ENCODE measurements at regions not wholly inside any gene's neighbourhood (a gene's known extent, or its start where the extent isn't known, plus 50 kb on each side); places are given as distances from the start of the nearest gene placed in this dataset.

DNA sequence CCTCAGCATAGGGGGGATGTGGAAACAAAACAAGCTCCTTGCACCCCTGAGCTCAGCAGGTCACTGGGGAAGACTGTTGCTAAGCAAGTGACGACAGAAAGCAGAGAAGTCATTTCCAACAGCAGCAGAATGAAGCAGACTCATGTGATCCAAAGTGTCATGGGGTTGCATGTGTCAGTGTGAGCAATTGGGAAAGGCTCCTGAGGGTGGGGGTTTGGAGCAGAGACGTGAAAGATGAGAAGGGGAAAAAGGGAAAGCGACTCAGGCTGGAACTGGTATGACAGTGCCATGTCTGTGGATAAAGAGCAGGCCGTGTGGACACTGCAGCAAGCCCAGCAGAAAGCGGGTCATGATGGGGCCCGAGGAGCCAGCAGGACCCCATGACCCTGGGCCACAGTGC is 363.9 kb downstream of the PREX1 start:
- DNase-seq (ENCODE audit: low read depth) = no peak

DNA sequence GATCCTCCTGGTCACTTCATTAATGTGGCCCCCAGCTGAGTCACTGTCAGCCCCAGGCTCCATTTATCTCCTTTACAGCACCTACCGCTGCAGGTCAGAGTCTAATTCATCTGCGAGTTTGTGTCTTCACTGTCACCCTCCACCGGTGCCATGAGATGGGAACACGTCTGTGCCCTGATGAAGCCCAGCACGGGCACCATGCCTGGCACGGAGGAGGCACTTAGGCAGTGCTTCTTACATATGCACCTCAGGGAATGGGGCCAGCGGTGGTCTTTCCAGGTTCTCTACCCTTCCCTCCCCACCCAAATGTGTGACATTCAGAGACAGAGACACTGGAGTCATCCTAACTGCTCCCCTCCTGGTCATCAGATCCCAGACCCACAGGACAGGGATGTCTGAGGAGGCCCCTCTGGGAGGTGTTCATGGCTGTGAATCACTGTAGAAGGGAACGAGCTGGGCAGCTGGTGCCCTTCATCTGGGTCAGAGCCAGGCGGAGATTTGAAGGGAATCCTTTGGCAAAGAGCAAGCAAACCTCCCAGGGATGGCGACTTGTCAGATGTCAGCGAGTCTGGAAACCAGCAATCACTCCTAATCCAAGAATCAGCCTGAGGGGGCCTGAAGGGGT is 364.6 kb downstream of the PREX1 start:
- no peak for DNase-seq (ENCODE audit: low read depth)

DNA sequence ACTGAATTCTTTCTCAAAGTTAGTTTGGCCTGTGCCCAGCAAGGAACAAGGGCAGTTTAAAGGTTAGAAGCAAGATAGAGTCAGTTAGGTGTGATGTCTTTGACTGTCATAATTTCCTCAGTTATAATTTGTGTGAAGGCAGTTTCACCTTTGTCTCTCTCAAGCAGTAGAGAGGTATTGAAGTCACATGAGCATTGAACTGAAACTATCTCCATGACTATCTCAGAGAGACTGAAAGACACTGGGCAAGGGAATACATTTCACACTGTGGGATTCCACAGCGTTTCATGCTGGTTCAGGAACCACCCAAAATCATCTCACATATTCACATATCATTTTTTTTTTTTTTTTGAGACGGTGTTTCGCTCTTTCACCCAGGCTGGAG is 366.1 kb downstream of the PREX1 start:
- no peak for DNase-seq (ENCODE audit: low read depth)

DNA sequence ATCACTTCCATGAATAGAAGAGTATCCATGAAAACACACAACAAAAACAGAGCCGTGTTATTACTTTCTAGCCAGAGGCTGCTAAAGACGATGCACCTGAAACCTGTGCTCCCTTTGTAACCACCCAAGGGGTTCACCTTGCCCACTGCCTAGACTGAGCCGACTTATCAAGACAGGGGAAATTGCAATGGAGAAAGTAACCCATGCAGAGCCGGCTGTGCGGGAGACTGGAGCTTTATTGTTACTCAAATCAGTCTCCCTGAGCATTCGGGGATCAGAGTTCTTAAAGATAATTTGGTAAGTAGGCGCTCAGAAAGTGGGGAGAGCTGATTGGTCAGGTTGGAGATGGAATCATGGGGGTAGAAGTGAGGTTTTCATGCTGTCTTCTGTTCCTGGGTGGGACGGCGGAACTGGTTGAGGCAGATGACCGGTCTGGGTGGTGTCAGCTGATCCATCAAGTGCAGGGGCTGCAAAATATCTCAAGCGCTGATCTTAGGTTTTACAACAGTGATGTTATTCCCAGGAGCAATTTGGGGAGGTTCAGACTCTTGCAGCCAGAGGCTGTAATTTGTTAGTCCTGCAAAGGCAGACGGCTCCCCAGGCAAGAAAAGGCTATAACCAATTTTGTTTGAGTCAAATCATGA is 366.6 kb downstream of the PREX1 start:
- no peak for DNase-seq (ENCODE audit: low read depth)

DNA sequence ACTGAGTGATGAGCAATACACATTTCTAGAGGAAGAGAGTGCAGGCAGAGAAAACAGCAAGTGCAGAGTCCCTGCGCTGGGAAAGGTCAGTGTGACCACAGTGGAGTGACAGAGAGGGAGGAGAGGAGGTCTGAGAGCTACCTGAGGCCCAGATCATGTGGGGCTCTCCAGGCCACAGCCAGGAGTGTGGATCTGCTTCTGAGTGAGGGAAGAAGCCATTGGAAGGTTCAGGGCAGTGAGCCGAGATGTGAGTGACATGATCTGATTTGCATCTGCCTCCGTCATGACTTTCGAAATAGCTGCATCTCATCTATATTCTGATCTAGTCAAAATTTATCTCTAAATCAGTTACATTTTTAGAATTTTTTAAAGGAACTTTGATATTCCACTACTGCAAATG is 367.1 kb downstream of the PREX1 start:
- no peak for DNase-seq (ENCODE audit: low read depth)

DNA sequence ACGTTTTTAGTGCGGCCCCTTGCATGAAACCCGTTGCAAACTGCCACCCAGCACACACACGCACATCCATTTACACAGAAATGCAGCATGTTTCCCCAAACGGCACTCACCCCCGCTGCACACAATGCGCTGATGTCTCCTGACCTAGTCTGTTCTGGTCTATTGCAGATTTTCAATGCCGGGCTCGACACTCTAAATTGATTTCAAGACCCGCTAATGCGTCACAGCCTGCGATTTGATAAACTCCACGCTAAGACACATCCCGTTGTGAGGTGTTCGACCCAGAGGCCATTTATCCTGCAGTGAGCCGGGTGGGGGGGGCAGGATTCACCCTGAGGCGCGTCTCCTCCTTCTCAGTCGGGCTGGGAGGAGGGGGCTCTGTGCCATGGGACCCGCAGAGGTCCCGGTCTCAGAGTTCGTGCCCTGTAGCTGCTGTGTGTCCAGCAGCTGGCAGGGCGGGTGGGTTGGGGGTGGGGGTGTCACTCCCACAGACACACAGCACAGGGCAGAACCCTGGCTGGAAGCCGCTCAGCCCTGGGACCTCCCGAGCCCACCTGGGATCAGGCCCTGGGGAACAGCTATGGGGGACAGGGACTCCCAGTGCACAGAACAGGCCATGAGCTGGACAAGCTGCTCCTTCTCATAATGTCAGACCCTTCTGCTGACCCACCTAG is 367.9 kb downstream of the PREX1 start:
- no peak for DNase-seq (ENCODE audit: low read depth)

DNA sequence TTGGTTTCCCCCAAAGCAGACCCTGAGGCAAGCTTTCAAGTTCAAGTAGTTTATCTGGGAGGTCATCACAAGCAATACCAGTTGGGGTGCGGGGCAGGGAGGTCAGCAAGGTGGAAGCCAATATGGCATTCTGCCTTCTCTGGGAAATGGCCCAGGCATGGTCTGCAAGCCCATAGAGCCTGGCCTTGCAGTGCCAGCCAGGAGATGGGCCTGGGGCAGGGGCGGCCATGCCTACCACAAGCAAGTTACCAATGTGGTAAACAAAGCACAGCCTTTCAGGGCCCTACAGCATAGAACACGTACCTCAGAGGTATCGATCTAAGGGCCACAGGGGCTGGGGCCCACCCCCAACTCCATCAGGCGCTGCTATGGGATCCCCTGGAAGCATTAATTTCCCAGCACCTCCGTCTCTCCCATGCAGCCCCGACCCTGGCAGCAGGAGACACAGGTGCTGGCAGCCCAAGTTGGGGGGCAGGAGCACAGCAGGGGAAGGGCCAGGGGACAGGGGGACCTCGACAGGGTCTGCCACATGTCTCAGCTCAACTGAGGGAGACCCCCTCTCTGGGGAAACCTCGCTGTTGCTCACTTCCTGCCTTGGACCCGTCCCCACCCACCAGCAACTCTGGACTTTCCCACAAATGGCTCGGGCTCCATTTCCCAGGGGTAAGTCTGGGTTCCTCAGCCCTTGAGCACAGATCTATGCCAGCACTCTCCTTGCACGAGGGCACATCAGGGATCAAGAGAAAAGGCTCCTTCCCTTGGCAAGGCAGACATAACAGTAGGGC is 369.0 kb downstream of the PREX1 start:
- no peak for DNase-seq (ENCODE audit: low read depth)

DNA sequence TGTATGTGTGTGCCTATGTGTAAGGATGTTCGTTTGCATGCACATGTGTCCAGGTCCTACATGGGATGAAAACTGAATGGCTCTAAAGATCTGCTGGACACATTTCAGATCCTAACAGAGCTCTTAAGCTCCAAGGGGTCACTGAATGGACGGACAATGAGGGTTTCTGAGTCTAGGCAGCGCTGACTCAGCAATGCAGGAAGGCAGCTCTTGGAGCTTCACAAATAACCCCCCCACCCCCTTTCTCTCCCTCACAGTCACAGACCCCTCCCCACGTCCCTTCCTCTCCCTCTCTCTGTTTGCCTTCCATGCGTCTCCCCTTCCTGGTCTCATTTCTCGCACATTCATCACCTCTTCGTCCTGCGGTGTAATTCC is 369.8 kb downstream of the PREX1 start:
- no peak for DNase-seq (ENCODE audit: low read depth)

DNA sequence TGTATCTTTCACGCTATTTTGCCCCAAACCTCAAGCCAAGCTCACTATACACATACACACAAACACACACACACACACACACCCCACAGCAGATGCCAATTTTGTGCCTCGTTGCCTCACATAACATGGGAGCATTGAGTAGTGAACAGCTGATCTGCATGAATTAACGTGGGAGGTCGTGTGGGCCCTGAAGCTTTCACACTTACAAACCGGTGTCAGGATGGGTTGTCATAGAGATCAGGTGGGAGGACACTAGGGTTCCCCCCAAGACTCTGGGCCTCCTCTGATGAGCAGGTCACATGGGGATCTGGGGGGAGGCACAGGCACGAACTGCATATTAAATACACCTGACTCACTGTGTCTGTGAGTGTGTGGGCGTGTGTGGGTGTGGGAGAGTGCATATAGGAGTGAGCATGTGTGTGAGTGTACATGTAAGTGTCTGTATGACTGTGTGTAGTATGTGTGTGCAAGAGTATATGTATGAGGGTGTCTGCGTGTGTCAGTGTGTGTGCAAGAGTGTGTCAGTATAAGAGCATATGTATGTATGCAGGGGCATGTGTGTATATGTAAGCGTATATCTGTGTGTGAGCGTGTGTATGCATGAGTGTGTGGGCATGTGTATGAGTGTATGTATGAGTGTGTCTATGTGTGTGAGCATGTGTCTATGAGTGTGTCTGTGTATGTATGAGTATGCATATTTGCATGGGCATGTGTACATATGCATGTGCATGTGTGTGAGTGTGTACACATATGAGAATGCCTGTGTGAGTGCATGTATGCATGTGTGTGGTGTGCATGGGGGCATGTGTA is 370.4 kb downstream of the PREX1 start:
- no peak for DNase-seq (ENCODE audit: low read depth)

DNA sequence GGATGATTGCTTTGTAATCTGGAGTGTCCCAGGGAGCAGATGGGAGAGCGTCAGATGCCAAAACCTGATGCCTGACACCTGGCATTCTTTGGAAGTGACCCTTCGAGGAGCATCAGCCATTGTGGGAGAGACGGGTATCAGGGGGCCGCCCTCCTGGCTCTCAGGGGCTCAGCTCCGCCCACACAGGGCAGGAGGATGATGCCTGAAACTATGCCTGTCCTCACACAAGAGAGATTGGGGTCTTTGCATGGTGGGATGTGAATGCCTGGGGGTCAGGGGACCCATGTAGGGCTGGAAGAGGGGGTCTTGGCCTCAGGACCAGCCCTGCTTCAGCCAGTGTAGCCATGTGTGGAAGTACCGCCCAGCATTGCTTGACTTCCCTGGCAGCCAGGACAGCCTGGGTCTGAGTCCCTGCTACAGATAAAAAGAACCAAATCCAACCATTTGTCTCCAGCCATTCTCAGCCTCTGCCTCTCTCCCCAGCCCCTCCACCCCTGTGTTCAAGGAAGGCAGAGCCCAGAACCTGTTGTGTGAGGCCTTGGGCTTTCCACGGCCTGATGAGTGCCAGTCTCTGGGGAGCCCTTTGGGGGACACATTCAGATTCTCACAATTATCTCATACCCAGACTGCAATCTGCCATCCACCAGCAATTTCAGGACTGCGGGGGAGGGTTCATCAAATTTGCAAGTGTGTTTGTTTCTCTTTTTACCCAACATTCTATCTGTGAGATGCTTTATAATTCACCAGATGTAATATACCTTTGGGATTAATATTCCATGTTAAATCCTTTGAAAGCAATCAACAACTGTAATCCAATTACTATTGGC is 371.2 kb downstream of the PREX1 start:
- DNase-seq (ENCODE audit: low read depth) = no peak

DNA sequence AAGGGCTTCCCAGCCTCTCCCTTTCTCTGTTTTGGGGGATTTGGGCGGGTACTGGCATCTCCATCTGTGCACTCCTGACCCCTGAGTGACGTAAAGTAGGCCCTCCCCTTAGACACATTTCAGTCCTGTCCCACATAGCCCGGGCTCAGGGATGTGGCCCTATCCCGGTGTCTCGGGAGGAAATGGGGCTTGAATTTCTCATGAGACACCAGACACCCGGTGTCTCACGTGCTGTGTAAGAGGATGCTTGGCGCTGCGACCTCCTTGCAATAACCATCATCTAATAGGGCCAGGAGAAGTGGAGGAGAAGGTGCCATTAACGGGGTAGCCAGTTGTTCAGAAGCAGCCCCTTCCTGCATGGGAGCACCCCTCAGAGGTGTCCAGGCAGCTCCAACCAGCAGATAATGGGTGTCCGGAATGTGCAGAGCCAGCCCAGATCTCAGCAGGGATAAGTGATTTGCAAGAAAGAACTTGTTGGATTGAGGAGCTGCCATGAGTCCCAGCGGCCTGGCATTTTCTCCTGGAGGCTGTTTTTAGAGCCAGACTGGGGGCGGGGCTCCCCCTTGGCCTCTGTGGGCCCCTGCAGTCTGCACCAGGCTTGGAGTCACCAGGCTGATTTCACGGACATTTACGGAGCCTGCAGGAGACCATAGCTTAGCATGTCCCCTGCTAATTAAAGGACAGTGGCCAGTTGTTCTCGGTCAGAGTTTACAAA is 372.0 kb downstream of the PREX1 start:
- no peak for DNase-seq (ENCODE audit: low read depth)

DNA sequence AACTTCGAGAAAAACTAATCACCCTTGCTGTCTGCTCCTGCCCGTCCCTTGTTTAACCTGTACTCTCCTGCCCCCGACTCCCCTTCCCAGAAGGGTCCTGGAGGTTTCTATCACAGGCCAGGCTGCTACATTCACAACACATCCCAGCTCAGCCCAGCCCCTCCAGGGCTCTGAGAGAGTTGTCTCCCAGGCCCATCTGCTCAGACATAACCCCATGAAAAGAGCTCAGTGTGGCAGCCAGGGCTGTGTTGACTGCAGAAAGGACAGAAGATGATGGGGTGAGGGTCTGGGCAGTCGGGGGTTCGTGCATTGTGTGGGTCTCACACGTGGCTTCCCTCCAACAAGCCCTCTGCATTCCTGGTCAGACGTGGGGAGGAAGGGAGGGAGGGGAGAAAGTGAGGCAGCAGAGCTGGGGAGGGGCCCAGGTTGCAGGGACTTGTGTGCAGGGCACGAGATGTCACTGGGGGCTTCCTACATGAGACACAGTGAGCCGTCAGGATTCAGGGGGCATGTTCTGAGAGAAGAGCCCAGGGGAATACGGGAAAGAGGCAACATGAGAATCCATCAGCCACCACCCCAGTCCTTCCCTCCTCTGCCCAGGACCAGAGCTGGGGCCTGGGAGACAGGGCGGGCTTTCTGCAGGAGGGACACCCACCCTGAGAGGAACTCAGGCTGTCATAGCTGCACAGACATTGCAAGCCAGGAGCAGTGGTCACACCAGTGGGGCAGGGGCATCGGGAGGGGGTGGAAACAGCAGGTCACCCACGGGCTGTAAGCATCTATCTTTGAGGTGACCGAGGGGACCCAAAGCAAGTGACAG is 372.9 kb downstream of the PREX1 start:
- no peak for DNase-seq (ENCODE audit: low read depth)

DNA sequence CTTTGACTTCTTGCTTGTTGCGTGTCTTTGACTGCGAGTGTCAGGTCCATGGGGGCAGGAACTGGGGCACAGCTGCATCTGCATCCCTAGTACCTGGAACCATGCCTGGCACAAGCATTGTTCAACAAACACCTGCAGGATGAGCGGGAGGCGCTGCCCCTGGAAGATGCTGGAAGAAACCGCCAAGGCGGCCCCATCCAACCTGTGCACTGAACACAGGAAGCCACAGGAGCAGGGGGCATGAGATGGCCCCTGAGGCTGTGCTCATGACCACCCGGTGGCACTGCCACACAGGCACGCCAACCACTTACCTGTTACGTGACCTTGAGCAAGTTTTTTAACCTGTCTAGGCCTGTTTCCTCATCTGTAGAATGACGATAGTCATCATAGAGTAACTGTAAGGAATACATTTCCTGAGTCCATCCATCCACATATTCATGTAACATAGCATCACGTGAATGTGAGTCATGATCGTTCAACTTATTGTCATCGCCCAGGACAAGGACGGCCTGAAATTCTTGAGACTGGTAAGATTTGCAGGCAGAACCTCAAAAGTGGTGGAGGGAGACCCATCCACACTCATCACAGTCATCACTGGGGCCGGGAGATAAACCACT is 374.2 kb downstream of the PREX1 start:
- no peak for DNase-seq (ENCODE audit: low read depth)

DNA sequence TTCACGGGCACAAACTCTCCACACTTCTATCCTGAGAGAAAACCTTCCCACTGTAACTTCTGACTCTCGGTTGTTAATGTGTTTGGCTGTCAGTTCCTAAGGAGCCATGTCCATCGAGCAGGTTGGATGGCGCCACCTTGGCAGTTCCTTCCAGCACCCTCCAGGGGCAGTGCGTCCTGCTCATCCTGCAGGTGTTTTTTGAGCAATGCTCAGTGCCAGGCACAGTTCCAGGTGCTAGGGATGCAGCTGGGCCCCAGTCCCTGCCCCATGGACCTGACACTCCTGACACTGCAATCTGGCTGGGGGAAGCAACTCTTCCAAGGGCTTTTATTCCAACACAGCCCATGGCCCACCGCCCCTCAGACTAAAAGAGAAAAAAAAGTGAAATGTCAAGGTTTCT is 376.4 kb downstream of the PREX1 start:
- DNase-seq (ENCODE audit: low read depth) = no peak

DNA sequence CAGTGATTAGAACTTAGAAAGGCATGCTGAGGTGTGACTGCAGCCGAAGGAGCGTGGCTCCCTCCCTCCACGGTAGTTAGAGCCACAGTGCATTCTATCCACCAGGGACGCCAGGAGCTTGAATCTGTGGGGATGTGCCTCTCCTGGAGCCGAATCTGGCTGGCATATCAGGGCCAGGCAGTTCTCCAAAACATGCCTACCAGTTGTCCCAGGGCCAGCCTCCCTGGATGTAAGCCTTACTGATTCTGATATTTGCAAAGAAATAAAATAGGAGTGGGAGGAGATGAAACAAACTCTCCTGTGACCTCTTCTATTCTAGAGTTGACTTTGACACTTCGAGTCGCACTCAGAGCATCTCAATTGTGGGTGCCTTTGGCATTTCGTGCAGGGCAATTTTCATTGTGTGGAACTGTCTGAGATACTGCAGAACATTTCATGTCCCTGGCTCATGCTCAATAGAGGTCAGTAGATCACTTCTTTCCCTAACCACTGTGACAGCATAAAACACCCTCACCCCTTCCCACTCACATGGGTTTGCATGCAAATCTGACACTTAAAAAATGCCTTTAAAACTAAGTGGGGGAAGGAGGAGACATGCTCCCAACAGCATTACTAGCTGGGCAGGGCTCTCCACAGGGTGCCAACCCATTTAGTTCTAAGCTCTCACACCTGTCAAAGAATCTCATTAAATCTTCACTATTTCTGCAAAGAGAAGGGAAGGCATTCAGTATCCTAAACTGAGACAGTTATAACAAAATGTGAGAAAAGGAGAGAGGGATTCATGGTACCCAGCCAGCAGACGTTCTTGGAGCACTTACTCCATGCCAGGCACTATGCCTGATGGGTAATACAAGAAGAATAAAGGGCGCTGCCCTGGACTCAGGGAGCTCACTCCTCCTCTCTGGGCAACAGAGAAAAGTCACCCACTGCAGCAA is 378.9 kb downstream of the PREX1 start:
- DNase-seq (ENCODE audit: low read depth) = no peak

DNA sequence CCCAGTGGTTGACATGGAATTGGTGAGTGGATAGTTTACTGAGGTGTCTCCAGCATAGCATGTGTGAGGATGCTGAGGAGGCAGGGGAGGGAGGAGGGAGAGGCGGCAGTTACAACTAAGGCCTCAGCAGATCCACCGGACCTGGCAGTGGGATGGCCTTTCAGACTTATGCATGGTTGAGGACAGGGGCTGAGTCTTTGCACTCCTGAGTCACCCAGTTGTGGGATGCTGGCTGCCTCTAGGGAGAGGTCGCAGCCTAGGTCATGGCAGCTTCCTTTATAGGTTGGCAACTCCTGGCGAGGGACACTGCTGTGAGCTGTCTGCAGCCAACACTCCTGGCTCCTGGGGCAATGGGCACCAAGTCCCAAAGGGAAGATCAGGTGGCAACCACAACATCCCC is 380.3 kb downstream of the PREX1 start:
- DNase-seq (ENCODE audit: low read depth) = no peak

DNA sequence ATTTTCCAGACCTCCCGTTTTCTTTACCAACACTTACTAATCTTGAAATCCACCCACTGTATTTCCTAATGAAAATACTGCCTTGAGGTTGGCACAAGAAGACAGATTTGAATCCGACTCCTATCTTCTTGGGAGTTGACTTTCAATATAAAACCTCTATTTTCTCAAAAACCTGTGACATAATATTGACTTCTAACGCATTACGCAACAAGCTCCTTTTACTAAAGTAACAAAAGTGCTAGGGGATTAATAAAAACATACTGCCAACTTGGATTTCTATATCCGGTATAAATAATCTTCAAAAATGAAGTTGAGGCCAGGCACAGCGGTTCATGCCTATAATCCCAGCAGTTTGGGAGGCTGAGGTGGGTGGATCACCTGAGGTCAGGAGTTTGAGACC is 382.0 kb downstream of the PREX1 start:
- no peak for DNase-seq (ENCODE audit: low read depth)

DNA sequence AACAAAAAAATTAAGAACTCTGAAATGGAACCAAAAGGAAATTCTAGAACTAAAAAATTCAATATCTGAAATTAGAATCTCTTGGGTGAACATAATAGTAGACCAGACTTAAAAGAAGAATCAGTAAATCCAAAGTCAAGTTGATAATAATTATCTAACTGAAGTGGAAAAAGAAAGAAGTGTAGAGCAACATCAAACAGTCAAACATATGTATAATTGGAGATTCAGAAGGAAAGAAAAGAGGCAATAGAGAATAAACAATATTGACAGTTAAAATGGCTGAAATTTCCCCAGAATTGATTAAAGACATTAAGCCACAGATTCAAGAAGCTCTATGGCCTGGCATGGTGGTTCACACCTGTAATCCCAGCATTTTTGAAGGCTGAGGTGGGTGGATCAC is 383.6 kb downstream of the PREX1 start:
- no peak for DNase-seq (ENCODE audit: low read depth)
